ENCODE measurements at regions not wholly inside any gene's neighbourhood (a gene's known extent, or its start where the extent isn't known, plus 50 kb on each side); places are given as distances from the start of the nearest gene placed in this dataset.

DNA sequence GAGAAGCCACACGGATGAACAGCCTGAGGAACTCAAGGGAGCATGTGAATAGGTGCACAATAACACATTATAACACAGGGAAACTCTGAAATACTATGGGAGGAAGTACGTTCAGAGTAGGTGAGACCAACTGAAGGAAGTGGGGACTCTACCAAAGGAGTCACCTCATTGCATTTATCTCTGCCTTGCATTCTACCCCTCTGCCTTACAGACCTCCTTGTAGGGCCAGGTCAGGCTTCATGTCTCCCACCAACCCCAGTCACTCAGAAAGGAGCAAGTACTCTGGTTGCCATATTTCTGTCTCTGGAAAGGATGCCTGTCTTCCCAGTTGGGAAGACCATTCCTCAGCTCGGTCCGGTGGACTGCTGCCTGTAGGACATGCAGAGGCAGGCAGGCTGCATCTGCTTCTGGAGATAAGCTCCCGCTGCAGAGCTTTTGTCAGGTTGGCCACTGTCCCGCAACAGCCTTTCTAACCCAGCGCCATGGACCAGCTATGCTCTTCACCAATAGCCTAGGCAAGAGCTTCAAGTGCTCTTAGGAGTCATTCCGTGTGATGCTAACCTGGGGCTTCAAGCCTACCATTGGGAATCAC, 51.6 kb upstream of the ASIP start:
- no peak for DNase-seq (ENCODE audit: extremely low read depth, low read depth)
- TF ChIP-seq CTCF (IDR thresholded peaks at IDR 0.05; ENCODE audit: low read depth, low read length, missing control alignments) = no peak
- H3K4me3 ChIP-seq (replicated peaks; ENCODE audit: low read depth, low read length) = no peak overlapping the region

- H3K4me3 ChIP-seq (replicated peaks; ENCODE audit: low read depth, low read length) = no peak overlapping the region
- DNase-seq (ENCODE audit: extremely low read depth, low read depth) = no peak
- no peak for TF ChIP-seq CTCF (IDR thresholded peaks at IDR 0.05; ENCODE audit: low read depth, low read length, missing control alignments)
Measured at GRCh38 chr20:34190262-34190661, 51.0 kb upstream of the ASIP start.

- TF ChIP-seq CTCF (IDR thresholded peaks at IDR 0.05; ENCODE audit: low read depth, low read length, missing control alignments) = peak; percentile 92
- no peak overlapping the region for H3K4me3 ChIP-seq (replicated peaks; ENCODE audit: low read depth, low read length)
- peak; percentile 82 for DNase-seq (ENCODE audit: extremely low read depth, low read depth)
Measured at GRCh38 chr20:34190679-34191090, 50.5 kb upstream of the ASIP start.
